MV-4-11 (cell line): ENCODE measurements at regions not wholly inside any gene's neighbourhood (a gene's known extent, or its start where the extent isn't known, plus 50 kb on each side); places are given as distances from the start of the nearest gene placed in this dataset.
"Not testable (repeated sequence)": the region's sequence is repeated elsewhere in the genome, so short reads cannot be mapped to it uniquely, and the experiment has no call there.

Experiments
- DNase-seq: peaks from one replicate; lab custom pipeline; 2025; lab: John Stamatoyannopoulos, UW

- no peak for DNase-seq
These were observed 1596.2 kb downstream of the MRPL39 start for GRCh38 chr21:24011087-24011486.

GRCh38 chr21:24007592-24007991 is 1599.7 kb downstream of the MRPL39 start:
- DNase-seq: no peak

GRCh38 chr21:23986987-23987386 is 1620.3 kb downstream of the MRPL39 start:
- no peak for DNase-seq

- peak; percentile 1 for DNase-seq
These were observed 1621.1 kb downstream of the MRPL39 start for GRCh38 chr21:23986214-23986613.

- DNase-seq: no peak
These were observed 1624.7 kb downstream of the MRPL39 start for GRCh38 chr21:23982546-23982945.

GRCh38 chr21:23977971-23978370 is 1629.3 kb downstream of the MRPL39 start:
- peak; percentile 96 for DNase-seq

- peak; percentile 89 for DNase-seq
These were observed 1638.3 kb downstream of the MRPL39 start for GRCh38 chr21:23968722-23969647.

- no peak for DNase-seq
These were observed 1639.3 kb downstream of the MRPL39 start for GRCh38 chr21:23968008-23968407.

GRCh38 chr21:23963454-23963853 is 1643.8 kb downstream of the MRPL39 start:
- DNase-seq: no peak

- DNase-seq: peak; percentile 79
These were observed 1646.5 kb downstream of the MRPL39 start for GRCh38 chr21:23960769-23961168.

- DNase-seq: no peak
These were observed 1652.0 kb downstream of the MRPL39 start for GRCh38 chr21:23955135-23955843.

- no peak for DNase-seq
These were observed 1655.0 kb downstream of the MRPL39 start for GRCh38 chr21:23952269-23952668.

- no peak for DNase-seq
These were observed 1656.0 kb downstream of the MRPL39 start for GRCh38 chr21:23951251-23951650.

- no peak for DNase-seq
These were observed 1656.9 kb downstream of the MRPL39 start for GRCh38 chr21:23950344-23950743.

GRCh38 chr21:23949493-23949892 is 1657.8 kb downstream of the MRPL39 start:
- no peak for DNase-seq

GRCh38 chr21:23939369-23940065 is 1667.8 kb downstream of the MRPL39 start:
- no peak for DNase-seq

GRCh38 chr21:23936991-23937390 is 1670.3 kb downstream of the MRPL39 start:
- DNase-seq: no peak

GRCh38 chr21:23936224-23936623 is 1671.1 kb downstream of the MRPL39 start:
- DNase-seq: peak; percentile 47

GRCh38 chr21:23930565-23930964 is 1676.7 kb downstream of the MRPL39 start:
- no peak for DNase-seq

GRCh38 chr21:23926430-23926829 is 1680.9 kb downstream of the MRPL39 start:
- not testable (repeated sequence) for DNase-seq

- DNase-seq: peak; percentile 71
These were observed 1685.4 kb downstream of the MRPL39 start for GRCh38 chr21:23921670-23922418.

GRCh38 chr21:23900727-23901126 is 1706.6 kb downstream of the MRPL39 start:
- no peak for DNase-seq
